H1 (cell line): ENCODE measurements at regions not wholly inside any gene's neighbourhood (a gene's known extent, or its start where the extent isn't known, plus 50 kb on each side); places are given as distances from the start of the nearest gene placed in this dataset.

Source experiments
- CHD2 ChIP-seq: IDR thresholded peaks from 2 replicates; pipeline ENCODE4 v1.6.1; 2012; ENCODE audit warnings: low read length, improper control_type of control experiment
- KDM5A ChIP-seq: fragments of 200-600 bp; IDR thresholded peaks from 2 replicates; pipeline ENCODE4 v1.7.1; 2012; ENCODE audit warnings: mild to moderate bottlenecking, low read length, inconsistent platforms, mixed read lengths
- RFX5 ChIP-seq: IDR thresholded peaks from 2 replicates; pipeline ENCODE4 v1.6.1; 2011; ENCODE audit warnings: low read depth, low read length, improper control_type of control experiment, borderline replicate concordance
- SRF ChIP-seq: IDR thresholded peaks from 2 replicates; pipeline ENCODE4 v1.6.1; 2011; ENCODE audit warnings: mild to moderate bottlenecking, low read depth, low read length, moderate library complexity
- ZNF274 ChIP-seq: IDR thresholded peaks from 2 replicates; pipeline ENCODE4 v1.7.0; 2012; ENCODE audit warnings: low read length, borderline replicate concordance; ENCODE audit errors: extremely low read depth
- TF ChIP-seq, protein P1 (sequence below): fragments of 300-600 bp; sonication (generic); IDR thresholded peaks from 2 replicates; pipeline ENCODE4 v1.7.1; 2012; ENCODE audit warnings: low read length, moderate library complexity, mild to moderate bottlenecking, inconsistent platforms; ENCODE audit not compliant: insufficient replicate concordance

DNA sequence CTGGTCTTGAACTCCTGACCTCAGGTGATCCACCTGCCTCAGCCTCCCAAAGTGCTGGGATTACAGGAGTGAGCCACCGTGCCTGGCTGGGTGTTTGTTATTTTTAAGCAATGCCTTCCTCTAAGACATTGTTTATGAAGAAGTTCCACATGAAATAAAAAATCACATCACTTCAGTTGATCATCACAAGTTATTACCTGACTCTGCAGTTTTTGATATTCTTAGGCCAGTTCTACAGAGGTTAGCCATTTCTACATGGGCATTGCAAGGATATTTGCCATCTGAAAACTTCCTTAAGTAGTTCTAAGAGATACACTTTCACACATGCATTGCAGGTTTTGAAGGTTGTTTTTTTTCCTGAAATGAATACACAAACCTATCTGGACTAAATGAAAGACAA lies 82.1 kb downstream of the PYDC2 start (continued):
- TF ChIP-seq CHD2 (no peak), RFX5 (no peak), SRF (no peak), ZNF274 (no peak), KDM5A (no peak)
- TF ChIP-seq, protein P1, sequence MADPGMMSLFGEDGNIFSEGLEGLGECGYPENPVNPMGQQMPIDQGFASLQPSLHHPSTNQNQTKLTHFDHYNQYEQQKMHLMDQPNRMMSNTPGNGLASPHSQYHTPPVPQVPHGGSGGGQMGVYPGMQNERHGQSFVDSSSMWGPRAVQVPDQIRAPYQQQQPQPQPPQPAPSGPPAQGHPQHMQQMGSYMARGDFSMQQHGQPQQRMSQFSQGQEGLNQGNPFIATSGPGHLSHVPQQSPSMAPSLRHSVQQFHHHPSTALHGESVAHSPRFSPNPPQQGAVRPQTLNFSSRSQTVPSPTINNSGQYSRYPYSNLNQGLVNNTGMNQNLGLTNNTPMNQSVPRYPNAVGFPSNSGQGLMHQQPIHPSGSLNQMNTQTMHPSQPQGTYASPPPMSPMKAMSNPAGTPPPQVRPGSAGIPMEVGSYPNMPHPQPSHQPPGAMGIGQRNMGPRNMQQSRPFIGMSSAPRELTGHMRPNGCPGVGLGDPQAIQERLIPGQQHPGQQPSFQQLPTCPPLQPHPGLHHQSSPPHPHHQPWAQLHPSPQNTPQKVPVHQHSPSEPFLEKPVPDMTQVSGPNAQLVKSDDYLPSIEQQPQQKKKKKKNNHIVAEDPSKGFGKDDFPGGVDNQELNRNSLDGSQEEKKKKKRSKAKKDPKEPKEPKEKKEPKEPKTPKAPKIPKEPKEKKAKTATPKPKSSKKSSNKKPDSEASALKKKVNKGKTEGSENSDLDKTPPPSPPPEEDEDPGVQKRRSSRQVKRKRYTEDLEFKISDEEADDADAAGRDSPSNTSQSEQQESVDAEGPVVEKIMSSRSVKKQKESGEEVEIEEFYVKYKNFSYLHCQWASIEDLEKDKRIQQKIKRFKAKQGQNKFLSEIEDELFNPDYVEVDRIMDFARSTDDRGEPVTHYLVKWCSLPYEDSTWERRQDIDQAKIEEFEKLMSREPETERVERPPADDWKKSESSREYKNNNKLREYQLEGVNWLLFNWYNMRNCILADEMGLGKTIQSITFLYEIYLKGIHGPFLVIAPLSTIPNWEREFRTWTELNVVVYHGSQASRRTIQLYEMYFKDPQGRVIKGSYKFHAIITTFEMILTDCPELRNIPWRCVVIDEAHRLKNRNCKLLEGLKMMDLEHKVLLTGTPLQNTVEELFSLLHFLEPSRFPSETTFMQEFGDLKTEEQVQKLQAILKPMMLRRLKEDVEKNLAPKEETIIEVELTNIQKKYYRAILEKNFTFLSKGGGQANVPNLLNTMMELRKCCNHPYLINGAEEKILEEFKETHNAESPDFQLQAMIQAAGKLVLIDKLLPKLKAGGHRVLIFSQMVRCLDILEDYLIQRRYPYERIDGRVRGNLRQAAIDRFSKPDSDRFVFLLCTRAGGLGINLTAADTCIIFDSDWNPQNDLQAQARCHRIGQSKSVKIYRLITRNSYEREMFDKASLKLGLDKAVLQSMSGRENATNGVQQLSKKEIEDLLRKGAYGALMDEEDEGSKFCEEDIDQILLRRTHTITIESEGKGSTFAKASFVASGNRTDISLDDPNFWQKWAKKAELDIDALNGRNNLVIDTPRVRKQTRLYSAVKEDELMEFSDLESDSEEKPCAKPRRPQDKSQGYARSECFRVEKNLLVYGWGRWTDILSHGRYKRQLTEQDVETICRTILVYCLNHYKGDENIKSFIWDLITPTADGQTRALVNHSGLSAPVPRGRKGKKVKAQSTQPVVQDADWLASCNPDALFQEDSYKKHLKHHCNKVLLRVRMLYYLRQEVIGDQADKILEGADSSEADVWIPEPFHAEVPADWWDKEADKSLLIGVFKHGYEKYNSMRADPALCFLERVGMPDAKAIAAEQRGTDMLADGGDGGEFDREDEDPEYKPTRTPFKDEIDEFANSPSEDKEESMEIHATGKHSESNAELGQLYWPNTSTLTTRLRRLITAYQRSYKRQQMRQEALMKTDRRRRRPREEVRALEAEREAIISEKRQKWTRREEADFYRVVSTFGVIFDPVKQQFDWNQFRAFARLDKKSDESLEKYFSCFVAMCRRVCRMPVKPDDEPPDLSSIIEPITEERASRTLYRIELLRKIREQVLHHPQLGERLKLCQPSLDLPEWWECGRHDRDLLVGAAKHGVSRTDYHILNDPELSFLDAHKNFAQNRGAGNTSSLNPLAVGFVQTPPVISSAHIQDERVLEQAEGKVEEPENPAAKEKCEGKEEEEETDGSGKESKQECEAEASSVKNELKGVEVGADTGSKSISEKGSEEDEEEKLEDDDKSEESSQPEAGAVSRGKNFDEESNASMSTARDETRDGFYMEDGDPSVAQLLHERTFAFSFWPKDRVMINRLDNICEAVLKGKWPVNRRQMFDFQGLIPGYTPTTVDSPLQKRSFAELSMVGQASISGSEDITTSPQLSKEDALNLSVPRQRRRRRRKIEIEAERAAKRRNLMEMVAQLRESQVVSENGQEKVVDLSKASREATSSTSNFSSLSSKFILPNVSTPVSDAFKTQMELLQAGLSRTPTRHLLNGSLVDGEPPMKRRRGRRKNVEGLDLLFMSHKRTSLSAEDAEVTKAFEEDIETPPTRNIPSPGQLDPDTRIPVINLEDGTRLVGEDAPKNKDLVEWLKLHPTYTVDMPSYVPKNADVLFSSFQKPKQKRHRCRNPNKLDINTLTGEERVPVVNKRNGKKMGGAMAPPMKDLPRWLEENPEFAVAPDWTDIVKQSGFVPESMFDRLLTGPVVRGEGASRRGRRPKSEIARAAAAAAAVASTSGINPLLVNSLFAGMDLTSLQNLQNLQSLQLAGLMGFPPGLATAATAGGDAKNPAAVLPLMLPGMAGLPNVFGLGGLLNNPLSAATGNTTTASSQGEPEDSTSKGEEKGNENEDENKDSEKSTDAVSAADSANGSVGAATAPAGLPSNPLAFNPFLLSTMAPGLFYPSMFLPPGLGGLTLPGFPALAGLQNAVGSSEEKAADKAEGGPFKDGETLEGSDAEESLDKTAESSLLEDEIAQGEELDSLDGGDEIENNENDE = no peak
- TF ChIP-seq, all 59 proteins: peak for 0
